Hematopoietic multipotent progenitor cell treated with erythropoietin and hydrocortisone succinate and interleukin-3 and kit ligand, for 6 days (in vitro differentiated cells): ENCODE measurements at regions not wholly inside any gene's neighbourhood (a gene's known extent, or its start where the extent isn't known, plus 50 kb on each side); places are given as distances from the start of the nearest gene placed in this dataset.
A peak's percentile ranks its signal among the peaks of the same experiment; 100 is the strongest.

Source experiments
- DNase-seq: peaks from one replicate; pipeline ENCODE4 v3.0.0-alpha.2; 2015

DNA sequence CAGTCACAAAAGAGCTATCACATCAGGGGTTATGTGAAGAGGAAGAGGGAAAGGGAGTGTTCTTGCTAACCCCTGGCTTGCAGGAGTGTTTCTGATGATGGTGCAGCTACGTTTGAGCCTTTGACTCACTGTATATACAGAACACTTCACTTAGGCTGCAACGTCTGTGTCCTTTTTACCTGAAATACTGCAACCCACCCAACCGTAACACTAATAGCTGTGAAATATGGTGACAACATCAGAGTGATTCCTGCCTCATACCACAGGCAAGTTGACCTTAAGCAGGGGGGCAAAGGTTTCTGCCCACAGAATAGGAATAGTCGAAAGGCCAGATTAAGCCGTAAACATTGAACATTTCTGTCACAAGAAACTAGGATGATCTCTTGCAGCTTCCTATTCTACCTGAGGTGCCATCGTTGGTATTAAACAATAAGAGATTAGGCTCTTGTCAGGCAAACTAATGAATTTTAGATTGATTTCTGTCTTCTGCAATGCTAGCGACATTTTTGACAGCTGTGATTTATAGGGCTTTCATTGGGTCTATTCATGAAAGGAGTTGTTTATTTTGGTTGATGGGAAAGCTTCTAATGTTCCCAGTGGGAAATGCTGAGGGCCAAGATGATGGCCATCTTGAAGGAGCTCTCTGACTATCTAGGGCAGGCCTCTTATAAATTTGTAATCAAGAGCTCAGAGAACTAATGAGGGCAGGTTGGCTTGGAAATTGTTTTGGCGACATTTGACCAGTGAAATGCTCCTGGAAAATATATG is 316.8 kb downstream of the PIK3C3 start:
- no peak for DNase-seq

DNA sequence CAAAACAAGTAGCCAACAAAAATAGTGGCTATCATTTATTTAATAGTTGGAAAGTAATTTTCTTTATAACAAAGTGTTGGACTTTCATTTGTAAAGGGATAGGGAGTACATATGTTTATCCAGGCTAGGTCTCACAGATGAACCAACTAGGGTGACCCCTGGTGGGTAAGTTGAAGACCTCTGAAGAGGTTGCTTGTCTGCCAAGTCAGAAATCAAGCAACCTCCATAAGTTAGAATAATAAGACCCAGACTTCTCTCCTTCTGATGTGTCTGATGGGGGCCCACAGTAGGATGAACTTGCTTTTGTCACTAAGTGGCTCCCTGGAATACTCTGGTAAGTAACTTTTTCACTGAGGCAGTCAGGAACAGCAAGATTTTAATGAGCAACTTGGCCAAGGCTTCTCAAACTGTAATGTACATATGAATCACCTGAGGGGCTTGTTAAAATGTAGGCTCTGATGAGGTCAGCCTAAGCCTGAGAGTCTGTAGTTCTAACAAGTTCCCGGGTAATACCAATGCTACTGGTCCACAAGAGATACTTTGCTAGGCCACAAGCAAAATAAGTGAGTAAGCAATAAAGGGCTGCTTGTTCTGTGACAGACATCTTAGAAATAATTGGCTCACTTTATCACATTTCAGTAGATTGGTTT is 319.6 kb downstream of the PIK3C3 start:
- peak; percentile 45 for DNase-seq

- DNase-seq: no peak
Measured at GRCh38 chr18:42275138-42275535, 320.1 kb downstream of the PIK3C3 start.

GRCh38 chr18:42275949-42276730 is 321.1 kb downstream of the PIK3C3 start:
- no peak for DNase-seq

GRCh38 chr18:42281124-42281523 is 326.1 kb downstream of the PIK3C3 start:
- DNase-seq: no peak

DNA sequence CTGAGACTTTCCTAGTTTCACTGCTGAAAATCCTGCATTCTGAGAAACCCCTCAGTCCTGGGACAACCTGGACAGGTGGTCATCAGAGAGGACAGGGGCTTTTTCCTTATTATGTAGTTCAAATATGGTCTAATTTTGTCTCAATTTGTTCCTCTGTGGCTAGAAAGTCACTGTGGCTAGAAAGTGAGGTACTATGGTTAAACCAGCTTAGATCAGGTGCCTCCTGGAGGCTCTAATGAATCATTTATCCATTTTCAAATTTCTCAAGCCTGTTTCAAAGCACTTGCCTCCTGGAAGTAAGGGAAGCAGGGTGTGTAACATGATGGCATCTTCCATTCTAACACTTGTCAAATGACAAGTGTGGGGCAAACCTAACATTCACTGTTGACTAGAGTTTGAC is 326.8 kb downstream of the PIK3C3 start:
- no peak for DNase-seq

GRCh38 chr18:42287047-42287446 is 332.0 kb downstream of the PIK3C3 start:
- no peak for DNase-seq

DNA sequence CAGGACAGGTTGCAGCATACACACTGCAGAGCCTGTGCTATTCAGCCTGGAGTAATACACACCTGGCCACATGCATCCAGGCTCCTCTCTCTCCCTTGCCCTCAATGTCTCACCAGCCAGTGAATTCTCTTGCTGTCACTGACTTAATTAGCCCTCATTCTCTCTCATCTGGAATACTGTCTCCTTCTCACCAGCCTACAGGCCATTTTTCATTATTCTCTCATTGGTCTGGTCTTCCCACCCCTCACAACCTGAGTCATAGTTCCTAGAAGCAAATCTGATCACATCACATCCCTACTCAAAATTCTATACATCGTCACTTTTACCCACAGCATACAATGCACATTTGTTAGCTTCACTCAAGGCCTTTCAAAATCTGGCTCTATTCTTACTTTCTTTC is 333.1 kb downstream of the PIK3C3 start:
- DNase-seq: no peak

DNA sequence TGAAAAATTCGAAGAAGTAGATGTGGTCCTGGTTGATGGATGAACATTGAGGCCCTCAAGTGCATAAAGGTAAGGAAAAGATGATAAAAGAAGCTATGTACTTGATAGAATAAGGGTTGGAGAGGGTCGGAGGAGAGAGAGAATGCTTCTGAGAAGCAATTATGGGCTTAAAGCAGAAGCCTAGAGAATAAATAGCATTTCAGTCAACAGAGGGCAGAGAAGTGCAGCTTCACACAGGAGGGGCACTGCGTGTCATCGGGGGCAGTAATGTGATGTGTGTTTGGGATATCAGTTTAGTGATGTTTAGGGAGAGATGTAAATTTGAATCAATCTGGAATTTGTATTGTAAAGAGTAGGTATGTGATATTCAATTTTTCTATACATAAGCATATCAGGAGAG is 334.5 kb downstream of the PIK3C3 start:
- no peak for DNase-seq

DNA sequence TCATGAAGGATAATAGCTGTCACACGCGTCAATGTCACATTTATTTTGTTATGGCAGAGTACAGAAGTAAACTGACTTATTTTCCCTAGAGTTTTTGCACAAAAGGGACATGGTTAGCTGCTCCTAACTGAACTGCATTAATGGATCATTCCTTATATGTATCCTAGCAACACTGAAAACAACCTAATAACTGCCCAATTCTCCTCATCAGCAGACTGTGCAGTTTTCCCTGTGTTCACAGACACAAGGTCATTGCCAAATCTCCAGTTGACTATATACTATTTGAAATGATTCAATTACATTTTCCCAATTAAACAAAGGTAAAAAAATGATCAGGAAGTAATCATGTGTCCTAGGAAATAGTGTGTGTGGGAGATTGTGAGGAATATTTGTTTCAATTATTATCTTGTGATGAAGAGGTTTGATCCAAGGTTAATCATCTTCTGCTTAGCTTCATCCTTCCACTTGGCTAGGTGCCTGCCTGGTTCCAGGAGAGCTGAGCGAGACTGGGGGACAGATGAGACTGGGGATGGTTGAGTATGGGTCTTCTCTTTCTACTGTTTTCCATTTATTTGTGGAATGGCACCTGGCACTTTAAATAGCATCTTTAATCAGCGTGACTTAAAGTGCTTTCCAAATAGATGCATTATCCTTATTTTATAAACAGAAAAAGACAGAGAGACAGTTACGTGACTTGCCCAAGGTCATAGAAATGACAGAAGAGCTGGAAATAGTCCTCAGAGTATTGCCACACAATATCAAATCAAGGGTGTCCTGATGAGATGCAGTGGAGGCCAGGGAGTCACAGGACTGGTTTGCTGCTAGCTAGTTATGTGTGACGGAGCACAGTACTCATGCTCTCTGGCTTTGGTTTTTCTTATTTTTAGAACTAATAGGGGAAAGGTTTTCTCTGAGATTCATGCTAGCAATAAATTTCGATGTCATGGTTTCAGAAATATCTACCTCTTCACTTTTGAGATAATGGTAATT is 335.6 kb downstream of the PIK3C3 start:
- no peak for DNase-seq

GRCh38 chr18:42292654-42293053 is 337.6 kb downstream of the PIK3C3 start:
- DNase-seq: no peak

DNA sequence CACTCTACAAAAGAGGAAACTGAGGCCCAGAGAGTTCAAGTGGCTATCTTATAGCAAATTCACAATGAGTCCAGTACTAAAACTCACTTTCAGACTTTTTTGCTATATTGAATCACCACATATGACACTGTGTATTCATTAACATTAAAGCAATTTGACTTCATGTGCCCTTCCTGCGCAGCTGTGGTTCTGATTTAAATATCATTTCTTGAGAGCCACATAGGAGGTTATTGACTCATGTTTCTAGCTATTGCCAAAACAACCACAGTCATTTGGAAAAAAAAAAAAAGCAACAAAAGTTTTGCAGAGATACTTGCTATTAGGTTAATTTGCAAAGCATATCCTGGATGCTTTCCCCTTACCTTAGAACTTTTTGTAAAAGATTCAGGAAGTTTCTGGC is 341.2 kb downstream of the PIK3C3 start:
- no peak for DNase-seq

DNA sequence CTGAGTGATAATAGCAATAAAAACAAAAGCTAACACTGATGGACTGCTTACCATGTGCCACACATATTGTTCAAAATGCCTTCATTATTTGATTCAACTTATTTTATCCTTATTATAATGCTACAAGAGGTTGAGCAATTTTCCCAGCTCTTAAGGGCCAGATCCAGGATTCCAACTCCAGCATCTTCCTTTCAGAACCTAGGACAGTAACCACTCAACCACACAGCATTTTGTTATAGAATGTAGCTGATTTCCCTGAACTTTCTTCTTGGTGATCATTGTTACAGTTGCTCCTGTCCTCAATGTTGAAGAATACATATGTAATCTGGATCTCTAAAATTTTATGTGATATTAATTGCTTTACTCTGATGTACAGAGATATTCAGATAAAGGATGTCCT is 341.7 kb downstream of the PIK3C3 start:
- DNase-seq: no peak

DNA sequence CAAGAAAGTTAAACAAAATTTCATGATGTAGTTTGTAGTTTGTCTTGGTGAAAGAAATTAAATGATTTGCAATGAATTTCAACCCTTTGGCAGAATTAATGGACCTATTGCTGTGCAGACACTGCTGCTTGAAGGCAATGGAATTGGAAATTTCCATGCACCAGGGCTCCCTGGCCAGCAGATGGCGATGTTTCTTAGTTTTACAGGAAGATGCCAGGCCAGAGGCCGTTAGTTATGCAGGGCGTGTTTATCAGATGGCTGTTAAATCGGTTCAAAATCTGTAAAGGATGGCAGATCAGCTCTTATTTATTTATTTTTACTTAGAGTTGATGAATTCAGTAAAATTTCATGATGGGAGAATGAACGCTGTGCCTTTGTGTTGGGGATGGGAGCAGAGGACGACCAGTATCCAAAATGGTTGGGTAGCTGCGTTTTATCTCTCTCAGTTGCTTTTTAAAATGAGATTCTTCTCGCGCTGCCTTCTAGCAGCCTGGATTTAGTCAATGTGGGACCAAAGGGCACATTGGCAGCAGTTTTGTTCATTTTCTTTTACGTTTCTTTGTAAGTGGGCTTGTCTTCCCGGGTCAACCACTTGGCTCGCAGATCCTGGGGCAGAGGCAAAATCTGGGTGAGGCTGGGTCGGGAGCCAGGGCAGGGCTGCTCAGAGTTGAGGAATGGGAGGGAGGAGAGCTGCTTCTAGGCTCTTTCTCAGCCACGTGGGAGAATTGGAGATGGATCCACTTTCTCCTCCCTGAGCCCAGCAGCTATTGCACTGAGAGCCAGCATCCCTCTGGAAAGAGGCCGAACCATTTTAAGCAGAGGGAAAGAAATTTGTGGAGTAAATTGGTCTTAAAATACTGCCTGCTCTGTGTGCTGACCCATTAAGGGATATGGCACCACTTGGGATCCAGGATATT is 344.0 kb downstream of the PIK3C3 start:
- peak; percentile 84 for DNase-seq

DNA sequence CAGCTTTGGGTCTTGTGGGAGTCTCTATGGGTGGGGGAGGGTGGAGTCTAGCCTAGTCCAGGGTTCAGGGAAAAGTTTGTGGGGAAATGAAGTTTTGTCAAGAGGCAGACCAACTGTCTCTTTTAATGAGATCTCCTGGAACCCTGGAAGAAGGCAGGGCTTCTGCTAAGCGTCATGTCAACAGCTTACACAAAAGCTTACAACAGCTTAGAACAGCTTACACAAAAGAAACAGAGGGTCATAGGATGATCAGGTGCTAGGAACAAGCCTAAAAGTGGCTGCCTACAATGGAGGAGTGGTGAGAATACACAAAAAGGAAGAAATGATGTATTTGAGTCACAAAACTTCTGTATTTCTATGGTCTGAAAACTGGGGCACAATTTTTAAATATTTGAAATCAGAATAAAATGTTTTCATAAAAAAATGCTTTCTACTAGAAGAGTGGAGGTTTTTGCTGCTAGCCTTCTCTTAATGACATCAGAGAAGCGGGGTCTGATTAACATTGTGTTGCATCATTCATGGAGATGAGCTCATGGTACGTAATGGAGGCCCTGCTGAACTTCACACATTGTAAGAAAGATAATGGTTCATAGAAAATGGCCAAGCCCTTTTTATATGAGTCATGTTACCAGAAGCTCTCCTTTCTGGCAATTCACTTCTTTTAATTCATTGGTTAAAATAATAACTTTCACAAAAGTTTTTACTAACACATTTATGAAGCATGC is 351.0 kb downstream of the PIK3C3 start:
- no peak for DNase-seq

DNA sequence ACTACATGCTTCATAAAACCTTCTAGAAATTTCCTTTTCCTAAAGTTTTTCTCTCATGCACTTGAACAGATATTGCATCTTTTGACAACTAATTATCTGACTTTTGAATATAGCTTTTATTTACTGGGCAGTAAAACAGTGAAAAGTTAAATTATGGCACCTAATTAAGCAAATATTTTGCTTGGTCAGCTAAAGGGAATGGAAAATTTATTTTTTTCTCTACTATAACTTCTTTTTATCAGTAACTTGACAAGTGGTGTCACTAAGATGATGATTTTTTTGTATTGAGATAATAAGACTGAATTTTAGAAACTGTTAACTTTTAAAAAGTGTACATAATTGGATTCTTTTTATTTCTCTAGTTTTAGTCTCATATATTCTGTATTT is 351.6 kb downstream of the PIK3C3 start:
- no peak for DNase-seq

- DNase-seq: no peak
Measured at GRCh38 chr18:42310956-42311355, 355.9 kb downstream of the PIK3C3 start.

GRCh38 chr18:42326752-42327151 is 371.7 kb downstream of the PIK3C3 start:
- no peak for DNase-seq

GRCh38 chr18:42328931-42329330 is 373.9 kb downstream of the PIK3C3 start:
- no peak for DNase-seq

DNA sequence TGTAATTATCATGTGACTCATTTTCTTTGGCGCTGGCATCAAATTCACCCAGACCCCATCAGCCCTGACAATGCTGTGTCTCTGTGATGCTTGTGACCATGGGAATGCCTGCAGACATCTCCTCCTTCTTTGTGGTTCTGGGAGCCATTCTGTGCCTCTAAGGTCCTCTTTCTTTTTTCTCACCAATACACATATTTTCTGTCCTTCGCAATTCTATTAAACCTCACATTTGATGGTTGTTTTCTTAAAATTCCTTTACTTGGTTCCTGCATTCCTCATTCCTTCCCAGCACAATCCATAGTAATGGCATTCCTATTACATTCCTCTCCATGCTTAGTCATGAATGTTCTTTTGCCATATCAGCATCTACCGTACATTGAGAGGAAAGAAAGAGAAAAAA is 375.3 kb downstream of the PIK3C3 start:
- no peak for DNase-seq

GRCh38 chr18:42333558-42333957 is 378.5 kb downstream of the PIK3C3 start:
- no peak for DNase-seq
